Cardiac septum (tissue), 1 donor: ENCODE measurements at regions not wholly inside any gene's neighbourhood (a gene's known extent, or its start where the extent isn't known, plus 50 kb on each side); places are given as distances from the start of the nearest gene placed in this dataset.
"Not testable (repeated sequence)": the region's sequence is repeated elsewhere in the genome, so short reads cannot be mapped to it uniquely, and the experiment has no call there.

Experiments used
- DNase-seq: peaks from one replicate; pipeline ENCODE4 v3.0.0-alpha.2; 2020; ENCODE audit warnings: low spot score
- intact Hi-C: fragments of 100-400 bp; cut with DNase I; formaldehyde crosslinking; loops from one replicate; pipeline ENCODE4 v1.14.0; 2022
- donor health status: DM: no; HTN: no; CAD: no.

DNA sequence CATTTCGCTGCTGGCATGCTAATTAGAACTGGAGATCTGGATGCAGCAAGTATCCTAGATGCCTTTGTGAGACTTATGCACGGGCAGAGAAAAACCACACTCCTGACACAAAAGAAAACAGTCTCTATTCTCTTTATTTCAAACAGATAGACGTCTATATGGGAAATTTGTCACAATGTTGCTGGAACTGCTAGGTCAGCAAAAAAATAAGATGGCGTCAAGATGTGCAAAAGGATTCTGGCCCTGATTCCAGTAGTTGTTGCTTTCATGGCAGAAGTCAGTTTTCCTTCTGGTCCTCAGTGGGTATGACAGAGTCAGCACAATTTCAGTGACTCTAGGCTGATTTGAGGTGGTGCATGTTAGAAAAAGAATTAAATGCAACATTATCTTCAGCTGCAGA, 1068.0 kb downstream of the SLITRK5 start:
- intact Hi-C loops = no loop called here
- no peak for DNase-seq

DNA sequence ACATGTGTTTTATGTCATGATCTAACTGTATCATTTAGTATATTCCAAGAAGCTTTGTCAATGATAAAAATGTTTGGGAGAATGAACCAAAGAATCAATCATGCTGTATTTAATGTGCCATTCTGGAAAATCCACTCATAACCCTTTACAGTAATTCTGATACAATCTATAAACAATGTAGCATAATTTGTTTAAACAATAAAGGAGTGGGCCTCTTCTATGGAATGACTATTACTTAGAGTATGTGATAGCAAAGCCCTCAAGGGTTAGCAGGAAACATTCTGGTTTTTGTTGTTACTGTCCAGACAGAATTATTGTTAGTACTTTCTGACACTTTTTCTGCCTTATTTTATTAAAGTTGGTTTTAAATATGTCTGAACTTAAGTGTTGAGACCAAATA, 1073.1 kb downstream of the SLITRK5 start:
- intact Hi-C loops = no loop called here
- DNase-seq = no peak

DNA sequence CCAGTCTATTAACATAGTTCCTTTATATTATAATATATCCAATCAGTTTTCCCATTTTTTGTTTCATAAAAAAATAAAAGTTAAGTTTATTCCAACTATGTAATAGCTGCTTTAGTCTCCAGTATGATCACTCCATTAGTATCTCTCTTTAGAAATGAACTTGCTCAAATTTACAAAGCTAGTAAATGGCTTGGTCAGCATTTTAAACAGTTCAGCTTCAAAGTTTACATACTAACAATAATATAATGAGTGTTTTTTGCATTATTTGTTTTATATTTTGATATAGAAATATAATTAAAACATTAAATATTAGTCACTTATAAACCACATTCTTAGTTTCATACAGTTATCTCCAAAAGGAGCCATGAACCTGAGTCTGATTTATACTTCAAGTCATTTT, 1073.8 kb downstream of the SLITRK5 start:
- DNase-seq = no peak
- intact Hi-C loops = no loop called here

DNA sequence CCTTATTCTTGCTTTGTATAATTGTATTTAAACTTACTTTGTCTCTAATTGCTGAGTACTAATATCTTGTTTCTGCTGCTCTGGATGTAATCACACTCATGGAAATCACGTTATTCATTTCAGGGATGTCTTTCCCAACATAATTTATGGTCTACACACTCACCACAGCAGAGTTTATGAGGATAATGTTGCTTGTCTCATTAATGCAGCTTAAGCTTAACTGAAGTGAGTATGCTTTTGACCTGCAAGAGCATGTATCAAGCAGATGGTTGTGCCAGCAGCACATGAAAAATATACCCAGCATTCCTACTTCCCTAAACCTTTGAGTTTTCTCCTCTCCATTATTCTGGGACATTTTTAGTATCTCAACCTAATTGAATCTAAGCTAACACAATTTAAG, 1080.9 kb downstream of the SLITRK5 start:
- no peak for DNase-seq
- intact Hi-C loops = no loop called here

DNA sequence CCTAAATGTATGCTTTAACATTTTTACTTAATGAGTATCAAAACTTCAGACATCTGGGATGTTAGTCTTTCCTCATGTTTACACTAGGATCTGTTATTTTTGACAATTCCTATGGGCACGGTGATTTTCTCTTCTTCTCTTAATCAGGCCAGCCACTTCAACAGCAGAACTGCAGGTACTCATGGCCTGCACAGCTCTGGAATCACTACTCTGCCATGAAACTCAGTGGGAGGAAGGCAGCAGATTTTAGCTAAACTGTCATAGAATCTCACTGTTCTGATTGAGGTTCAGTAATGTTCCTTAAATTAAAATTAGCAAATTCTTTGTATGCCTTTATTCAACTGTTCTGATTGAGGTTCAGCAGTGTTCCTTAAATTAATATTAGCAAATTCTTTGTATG, 1083.0 kb downstream of the SLITRK5 start:
- no peak for DNase-seq
- intact Hi-C loops = no loop called here

DNA sequence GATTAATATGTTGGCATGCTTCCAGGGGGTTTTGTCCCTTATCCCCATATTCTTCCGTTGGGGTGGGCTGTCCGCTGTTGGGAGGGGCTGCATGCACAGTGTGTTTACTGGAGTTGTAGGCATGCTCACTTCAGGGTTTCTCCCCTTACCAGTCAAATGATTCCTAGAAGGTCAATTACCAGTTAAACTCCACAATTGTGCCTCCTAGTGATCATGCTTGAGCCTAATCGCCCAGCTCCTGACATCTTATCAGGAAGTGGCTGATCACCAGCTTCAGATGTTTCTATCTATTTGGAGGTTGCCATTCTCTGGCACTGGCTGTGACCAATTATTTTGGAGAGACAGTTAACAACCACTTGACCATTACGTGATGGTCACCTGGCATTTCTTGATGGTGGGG, 1090.0 kb downstream of the SLITRK5 start:
- intact Hi-C loops = no loop called here

DNA sequence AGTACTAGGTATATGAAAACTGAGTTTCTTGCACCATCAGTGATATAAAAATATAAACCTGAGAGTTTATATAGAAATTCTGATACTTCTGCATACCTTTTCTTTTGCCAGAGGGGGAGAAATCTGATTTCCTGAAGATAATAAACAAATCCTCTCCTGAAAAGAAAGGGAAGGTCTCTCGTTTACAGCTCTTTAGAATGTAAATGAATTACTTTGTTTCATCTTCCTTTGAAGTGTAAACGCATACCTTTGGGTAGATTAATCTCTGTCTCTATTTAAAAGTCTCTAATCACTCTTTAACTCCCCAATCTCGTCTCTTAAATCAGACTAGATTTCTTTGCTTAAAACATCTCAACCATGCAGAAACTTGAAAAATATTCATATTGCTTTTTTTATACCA, 1092.9 kb downstream of the SLITRK5 start:
- no peak for DNase-seq
- intact Hi-C loops = no loop called here

More for the DNA sequence above, 1090.0 kb downstream of the SLITRK5 start:
- DNase-seq = no peak

DNA sequence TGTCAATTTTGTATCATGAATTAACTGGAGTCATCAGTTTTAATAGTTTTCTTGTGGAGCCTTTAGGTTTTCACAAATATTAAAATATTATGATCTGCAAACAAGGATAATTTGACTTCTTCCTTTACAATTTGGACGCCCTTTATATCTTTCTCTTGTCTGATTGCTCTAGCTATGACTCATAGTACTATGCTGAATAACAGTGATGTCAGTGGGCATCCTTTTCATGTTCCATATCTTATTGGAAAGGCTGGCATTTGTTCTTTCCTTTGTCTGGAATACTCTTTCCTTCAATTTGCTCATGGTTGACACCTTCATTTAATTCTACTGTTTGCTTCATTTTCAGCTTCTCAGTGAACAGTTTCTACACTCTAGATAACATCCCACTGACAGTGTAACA, 1129.3 kb downstream of the SLITRK5 start:
- intact Hi-C loops = no loop called here
- no peak for DNase-seq

DNA sequence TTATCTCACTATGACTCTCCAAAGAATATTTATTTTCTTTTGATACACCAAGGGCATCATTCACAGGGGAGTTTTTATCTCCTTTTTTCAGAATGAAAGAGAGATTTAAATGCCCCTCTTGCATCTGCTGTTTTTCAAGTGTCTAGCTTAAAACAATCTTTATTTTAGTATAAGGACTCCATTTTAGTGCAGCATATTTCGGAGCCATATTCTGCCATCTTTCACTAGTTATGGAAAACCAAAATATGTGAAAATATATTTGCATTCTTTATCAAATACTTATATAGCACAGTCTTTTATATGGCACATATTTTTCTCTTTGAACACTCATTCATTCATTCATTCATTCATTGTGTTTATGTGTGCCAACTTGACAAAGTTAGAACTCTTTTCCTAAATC, 1130.2 kb downstream of the SLITRK5 start:
- intact Hi-C loops = no loop called here

DNA sequence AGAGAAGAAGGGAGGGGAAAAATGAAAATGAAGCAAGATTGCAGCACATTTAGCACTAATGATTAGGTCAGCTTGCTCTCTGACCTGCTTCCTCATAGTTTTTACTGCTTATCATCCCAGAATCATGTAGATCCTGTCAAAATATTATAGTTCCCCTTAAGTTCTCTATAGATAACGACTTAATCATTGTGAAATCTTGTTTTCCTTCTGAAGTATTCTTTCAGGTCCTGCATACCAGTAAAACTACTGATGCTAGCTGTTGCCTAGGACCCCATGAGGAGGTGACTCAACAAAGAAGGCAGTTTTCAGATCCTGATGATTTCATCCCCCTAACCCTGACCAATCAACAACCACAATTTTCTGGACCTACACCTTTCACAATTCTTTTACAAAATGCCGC, 1131.7 kb downstream of the SLITRK5 start:
- DNase-seq = no peak
- intact Hi-C loops = no loop called here

More for the DNA sequence above, 1130.2 kb downstream of the SLITRK5 start:
- no peak for DNase-seq

DNA sequence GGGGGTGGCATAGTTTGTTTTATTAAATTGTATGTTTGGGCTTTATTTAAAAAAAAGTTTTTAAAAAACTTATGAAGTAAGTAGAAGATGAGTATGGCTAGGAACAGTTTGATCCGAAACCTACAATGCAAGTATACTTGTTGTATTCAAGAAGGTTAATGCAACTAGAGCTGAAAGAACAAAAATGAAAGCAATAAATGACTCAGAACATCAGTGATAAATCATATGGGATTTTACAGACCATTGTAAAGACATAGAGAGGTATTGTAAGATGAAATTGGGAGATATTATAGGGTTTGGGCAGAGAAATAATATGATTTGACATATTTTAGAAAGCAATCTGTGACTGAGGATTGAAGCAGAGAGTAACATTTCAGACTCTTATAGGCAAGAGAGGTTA, 1135.3 kb downstream of the SLITRK5 start:
- no peak for DNase-seq
- intact Hi-C loops = no loop called here

DNA sequence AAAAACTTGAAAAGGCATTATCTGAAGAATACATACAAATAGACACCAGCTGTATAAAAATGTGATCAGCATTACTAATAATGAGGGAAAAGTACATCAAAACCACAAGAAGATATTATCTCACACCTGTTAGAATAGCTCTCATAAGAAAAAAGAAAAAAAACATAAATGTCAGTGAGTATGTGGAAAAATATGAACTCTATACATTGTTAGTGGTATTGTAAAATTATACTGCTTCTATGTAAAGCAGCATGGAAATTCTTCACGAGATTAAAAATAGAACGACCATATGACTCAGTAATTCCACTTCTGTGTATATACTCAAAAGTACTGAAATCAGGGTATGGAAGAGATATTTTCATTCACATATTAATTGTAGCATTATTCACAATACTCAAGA, 1146.4 kb downstream of the SLITRK5 start:
- intact Hi-C loops = no loop called here
- DNase-seq = no peak

DNA sequence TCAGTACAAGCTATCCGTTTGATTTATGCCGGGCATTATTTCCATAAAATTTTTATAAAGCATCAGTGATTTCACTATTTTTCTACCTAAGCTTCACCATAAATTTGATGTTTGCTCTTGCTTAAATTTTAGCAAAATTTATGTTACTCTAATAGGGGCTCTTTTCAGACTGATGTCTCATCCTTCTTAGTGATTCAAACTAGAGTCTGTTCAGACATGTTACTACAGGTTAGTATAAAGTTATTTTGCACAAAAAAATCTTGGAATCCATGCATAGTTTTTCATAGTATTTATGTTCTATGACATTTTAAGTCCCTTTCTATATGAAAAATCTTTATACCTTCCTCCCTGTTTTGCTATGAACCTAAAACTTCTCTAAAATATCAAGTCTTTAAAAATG, 1151.9 kb downstream of the SLITRK5 start:
- DNase-seq = no peak
- intact Hi-C loops = no loop called here

DNA sequence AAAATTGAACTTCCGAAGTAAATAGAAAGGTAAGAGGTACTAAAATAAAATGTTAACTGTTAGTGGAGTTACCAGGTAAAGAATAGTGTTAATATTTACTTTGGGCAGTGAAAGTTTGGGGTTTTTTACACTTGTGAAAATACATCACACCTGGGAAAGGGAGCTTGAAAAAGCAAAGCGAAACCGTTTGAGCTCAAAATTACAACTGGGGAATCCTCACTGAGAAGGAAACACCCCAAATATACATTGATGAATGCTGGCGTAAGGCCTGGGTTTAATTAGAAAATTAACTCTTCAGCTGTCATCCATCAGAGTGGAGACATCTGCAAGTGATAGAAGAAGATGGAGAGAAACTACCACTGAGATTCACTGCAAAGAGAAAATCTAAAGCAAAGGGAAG, 1153.0 kb downstream of the SLITRK5 start:
- DNase-seq = no peak

DNA sequence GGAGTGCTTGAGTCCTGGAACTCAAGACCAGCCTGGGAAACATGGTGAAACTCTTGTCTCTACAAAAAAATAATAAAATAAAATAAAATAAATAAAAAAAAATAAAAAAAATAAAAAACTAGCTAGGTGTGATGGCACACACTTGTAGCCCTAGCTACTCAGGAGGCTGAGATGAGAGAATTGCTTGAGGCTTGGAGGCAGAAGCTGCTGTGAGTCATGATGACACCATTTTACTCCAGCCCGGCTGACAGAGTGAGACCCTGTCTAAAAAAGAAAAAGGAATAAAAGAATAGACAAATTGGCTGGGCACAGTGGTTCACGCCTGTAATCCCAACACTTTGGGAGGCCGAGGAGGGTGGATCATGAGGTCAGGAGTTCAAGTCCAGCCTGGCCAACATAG, 1168.9 kb downstream of the SLITRK5 start:
- intact Hi-C loops = no loop called here
- DNase-seq = no peak

More for the DNA sequence above, 1153.0 kb downstream of the SLITRK5 start:
- intact Hi-C loops = no loop called here

DNA sequence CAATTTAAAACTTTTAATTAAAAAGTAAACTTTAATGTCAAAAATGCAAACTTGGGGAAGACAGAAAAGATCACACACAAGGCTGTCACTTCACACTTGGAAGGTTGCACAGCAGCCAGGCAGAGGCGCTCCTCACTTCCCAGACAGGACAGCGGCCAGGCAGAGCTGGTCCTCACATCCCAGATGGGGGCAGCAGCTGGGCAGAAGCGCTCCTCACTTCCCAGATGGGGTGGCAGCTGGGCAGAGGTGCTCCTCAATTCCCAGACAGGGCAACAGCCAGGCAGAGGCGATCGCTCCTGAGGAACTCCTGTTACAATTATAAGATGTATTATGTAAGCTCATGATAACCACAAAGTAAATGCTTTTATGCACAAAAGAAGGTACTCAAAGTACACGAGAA, 1181.1 kb downstream of the SLITRK5 start:
- intact Hi-C loops, DNase-seq: not testable (repeated sequence)

DNA sequence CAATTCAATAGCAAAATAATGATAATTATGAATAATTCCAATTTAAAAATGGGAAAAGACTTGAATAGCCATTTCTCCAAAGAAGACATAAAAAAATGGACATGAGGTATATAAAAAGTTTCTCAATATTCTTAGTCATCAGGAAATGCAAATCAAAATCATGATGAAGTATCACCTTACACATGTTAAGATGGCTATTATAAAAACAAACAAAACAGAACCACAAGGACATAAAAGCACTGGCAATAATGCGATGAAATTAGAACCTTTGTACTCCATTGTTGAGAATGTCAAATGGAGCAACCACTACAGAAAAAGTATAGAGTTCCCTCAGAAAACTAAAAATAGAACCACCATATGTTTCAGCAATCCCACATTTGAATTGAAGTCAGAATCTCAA, 1186.1 kb downstream of the SLITRK5 start:
- no peak for DNase-seq
- intact Hi-C loops = no loop called here

DNA sequence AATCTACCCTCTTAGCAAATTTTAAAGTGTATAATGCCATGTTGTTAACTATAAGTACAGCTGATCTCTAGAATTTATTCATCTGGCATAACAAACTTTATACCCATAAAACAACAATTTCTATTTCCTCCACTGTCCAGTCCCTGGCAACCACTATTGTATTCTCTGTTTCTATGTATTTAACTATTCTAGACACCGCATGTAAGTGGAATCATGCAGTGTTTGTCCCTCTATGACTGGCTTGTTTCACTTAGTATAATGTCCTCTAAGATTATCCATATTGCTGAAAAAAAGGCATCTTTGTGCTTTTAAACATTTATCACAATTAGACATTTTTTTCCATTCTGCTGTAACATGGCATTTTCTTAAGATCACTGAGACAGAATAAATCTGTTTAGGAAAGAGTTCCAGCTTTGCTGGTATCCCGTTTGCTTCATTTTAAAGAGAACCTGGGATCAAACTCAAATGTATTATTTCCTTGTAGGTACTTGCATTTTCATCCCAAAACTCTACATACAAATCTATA, 1191.0 kb downstream of the SLITRK5 start:
- intact Hi-C loops = no loop called here
- DNase-seq = no peak

DNA sequence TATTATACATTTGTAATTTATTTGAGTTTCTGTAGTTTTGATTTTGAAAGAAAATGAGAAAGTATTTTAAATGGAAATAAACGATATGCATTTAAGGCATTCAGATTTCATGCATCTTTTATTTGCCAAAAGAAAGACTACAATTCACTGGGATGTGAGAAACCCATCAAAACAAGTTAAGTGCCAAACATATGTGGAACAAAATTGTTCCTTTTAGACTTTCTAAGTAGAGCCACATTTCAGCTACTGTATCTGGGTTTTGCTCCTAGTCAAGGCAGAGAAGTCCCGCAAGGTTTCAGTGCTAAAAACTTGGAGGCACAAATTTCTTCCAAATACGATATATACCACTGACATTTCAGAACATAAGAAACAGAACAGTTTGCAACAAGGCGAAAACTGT, 1191.9 kb downstream of the SLITRK5 start:
- intact Hi-C loops = no loop called here
- no peak for DNase-seq

DNA sequence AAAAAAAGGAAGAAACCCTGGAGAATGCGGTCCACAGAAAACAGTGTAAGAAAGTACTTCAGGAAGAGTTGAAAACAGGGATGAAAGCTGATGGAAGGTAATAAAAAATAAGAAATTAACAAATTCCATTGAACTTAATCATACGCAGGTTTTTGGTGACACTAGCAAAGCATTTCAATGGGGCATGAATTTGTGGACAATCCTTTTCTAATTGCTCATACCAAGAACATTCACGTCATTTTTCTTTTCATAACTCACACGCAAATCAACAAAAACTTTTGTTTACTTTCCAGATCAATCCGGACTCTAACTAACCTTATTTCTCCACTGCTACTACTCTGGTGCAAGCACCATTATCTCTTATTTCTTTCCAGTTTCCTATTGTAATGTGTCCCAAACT, 1195.0 kb downstream of the SLITRK5 start:
- intact Hi-C loops = no loop called here
- no peak for DNase-seq

DNA sequence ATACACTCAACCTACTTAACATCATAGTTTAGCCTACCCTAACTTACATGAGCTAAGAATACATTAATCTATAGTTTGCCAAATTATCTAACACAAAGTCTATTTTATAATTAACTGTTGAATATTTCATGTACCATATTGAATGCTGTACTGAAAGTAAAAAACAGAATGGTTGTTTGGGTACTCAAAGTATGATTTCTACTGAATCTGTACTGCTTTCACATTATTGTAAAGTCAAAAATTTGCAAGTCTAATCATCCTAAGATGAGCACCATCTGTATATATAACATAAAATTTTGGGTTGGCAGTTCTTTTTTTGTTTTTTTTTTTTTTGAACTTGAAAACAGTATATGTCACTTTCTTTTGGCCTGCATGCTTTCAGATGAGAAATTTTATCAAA, 1212.6 kb downstream of the SLITRK5 start:
- no peak for DNase-seq

DNA sequence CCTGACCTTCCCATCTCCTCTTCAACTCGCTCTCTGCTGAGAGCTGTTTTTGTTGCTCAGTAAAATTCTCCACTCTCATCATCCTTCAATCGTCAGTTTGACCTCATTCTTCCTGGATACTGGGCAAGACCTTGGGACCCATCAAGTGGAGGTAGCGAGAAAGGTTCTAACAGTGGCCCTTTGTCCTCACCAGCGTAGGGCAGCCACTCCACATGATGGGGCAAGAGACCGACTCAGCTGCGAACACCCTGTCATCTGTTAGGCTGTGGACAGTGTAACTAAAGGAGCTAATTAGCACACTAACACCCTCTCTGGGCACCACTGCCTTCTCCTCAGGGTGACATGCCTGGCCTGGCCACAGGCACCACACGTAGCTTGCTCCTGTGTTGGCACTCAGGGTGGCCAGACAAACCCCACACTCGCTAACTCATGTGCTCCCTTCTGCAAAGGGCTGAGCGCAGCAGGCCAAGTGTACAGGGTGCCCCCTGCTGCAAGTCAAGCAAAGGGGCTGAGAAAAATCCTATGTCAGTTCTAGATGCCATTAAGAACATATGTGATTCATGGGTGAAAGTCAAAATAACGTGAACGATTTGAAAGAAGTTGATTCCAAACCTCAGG, 1216.0 kb downstream of the SLITRK5 start:
- intact Hi-C loops = no loop called here
- DNase-seq = no peak

More for the DNA sequence above, 1212.6 kb downstream of the SLITRK5 start:
- intact Hi-C loops = loop anchor here (2.0 kb wide), 1 partner anchor 17 kb away; no protein-coding TSS in a partner anchor
